DND-41 (cell line): ENCODE measurements at regions not wholly inside any gene's neighbourhood (a gene's known extent, or its start where the extent isn't known, plus 50 kb on each side); places are given as distances from the start of the nearest gene placed in this dataset.

Source experiments
- ATAC-seq: fragments of 200-7000 bp; cut with Tn5 transposase; 3 replicates; pipeline ENCODE4 v1.9.1; 2021; ENCODE audit warnings: low read depth; ENCODE audit not compliant: insufficient read depth
- DNase-seq: peaks from one replicate; pipeline ENCODE4 v3.0.0-alpha.2; 2020
- H2AFZ ChIP-seq: 2 replicates; pipeline ENCODE4 v1.6.0; 2012; ENCODE audit warnings: low read depth, low read length
- H3K27ac ChIP-seq: 2 replicates; pipeline ENCODE4 v1.5.1; 2012; ENCODE audit warnings: low read length, inconsistent platforms
- H3K27me3 ChIP-seq: fragments of 200-600 bp; sonication (generic); 2 replicates; pipeline ENCODE4 v1.6.0; 2012; ENCODE audit warnings: low read length, mild to moderate bottlenecking, inconsistent platforms; ENCODE audit not compliant: insufficient read depth, poor library complexity
- H3K36me3 ChIP-seq: 2 replicates; pipeline ENCODE4 v1.5.1; 2012; ENCODE audit warnings: low read length, inconsistent platforms; ENCODE audit not compliant: insufficient read depth
- H3K4me1 ChIP-seq: 2 replicates; pipeline ENCODE4 v1.5.1; 2012; ENCODE audit warnings: mild to moderate bottlenecking, low read length; ENCODE audit not compliant: insufficient read depth
- H3K4me2 ChIP-seq: 2 replicates; pipeline ENCODE4 v1.6.0; 2012; ENCODE audit warnings: mild to moderate bottlenecking, moderate library complexity, low read length, inconsistent platforms; ENCODE audit not compliant: insufficient read depth
- H3K4me3 ChIP-seq, 2 experiments: fragments of 200-600 bp in 1 of 2; shearing (Covaris generic) in 1 of 2; 2 replicates each; pipeline ENCODE4 v1.5.1; 2012 to 2016; ENCODE audit warnings: inconsistent platforms in 2 of 2, low read length in 2 of 2, mild to moderate bottlenecking in 2 of 2, low read depth in 1 of 2, moderate library complexity in 1 of 2
- H3K79me2 ChIP-seq: 2 replicates; pipeline ENCODE4 v1.6.0; 2012; ENCODE audit warnings: low read length, inconsistent platforms; ENCODE audit not compliant: insufficient read depth
- H3K9ac ChIP-seq: 2 replicates; pipeline ENCODE4 v1.6.0; 2012; ENCODE audit warnings: low read depth, mild to moderate bottlenecking, inconsistent platforms, low read length, moderate library complexity
- H3K9me3 ChIP-seq: 2 replicates; pipeline ENCODE4 v1.5.1; 2012; ENCODE audit warnings: low read length, moderate library complexity, mild to moderate bottlenecking, inconsistent platforms; ENCODE audit not compliant: insufficient read depth, severe bottlenecking
- H4K20me1 ChIP-seq: 2 replicates; pipeline ENCODE4 v1.6.0; 2012; ENCODE audit warnings: low read length; ENCODE audit not compliant: insufficient read depth
- EZH2 ChIP-seq: IDR thresholded peaks from 3 replicates; pipeline ENCODE4 v1.6.1; 2012; ENCODE audit warnings: borderline replicate concordance, low read depth, mild to moderate bottlenecking, moderate library complexity, low read length, inconsistent platforms; ENCODE audit not compliant: severe bottlenecking
- TF ChIP-seq, protein P1 (sequence below): IDR thresholded peaks from 2 replicates; pipeline ENCODE4 v1.5.1; 2012; ENCODE audit warnings: borderline replicate concordance, low read length, moderate library complexity, mild to moderate bottlenecking; ENCODE audit not compliant: poor library complexity, severe bottlenecking; ENCODE audit errors: extremely low read depth

DNA sequence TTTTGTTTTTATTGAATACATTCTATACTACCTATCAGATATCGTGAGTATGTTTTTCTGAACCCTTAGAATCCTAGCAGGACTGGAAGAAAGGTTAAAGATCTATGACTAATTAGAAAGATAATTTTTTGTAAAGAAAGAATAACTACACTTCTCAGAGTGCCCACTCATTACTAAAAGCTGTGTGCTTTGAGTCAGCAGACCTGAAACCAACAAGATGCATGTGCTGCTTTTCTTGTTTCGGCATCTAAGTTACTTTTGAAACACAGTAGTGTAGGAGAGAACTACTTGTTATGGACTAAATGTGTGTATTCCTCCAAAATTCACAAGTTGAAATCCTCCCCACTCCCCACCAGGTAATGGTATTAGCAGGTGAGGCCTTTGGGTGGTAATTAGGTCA is 127.8 kb upstream of the ESRRG start:
- ATAC-seq (no peak), DNase-seq (no peak)
- Histone ChIP-seq H3K27ac (no peak overlapping the region), H3K4me2 (no peak overlapping the region), H3K79me2 (no peaks in the 10 kb centered on the region), H3K27me3 (no peaks in the 10 kb centered on the region), H2AFZ (no peak overlapping the region), H3K9ac (no peak overlapping the region), H3K4me3 (no peak overlapping the region), H3K9me3 (no peaks in the 10 kb centered on the region), H4K20me1 (no peaks in the 10 kb centered on the region), H3K36me3 (no peaks in the 10 kb centered on the region), H3K4me1 (no peaks in the 10 kb centered on the region)
- TF ChIP-seq, protein P1, sequence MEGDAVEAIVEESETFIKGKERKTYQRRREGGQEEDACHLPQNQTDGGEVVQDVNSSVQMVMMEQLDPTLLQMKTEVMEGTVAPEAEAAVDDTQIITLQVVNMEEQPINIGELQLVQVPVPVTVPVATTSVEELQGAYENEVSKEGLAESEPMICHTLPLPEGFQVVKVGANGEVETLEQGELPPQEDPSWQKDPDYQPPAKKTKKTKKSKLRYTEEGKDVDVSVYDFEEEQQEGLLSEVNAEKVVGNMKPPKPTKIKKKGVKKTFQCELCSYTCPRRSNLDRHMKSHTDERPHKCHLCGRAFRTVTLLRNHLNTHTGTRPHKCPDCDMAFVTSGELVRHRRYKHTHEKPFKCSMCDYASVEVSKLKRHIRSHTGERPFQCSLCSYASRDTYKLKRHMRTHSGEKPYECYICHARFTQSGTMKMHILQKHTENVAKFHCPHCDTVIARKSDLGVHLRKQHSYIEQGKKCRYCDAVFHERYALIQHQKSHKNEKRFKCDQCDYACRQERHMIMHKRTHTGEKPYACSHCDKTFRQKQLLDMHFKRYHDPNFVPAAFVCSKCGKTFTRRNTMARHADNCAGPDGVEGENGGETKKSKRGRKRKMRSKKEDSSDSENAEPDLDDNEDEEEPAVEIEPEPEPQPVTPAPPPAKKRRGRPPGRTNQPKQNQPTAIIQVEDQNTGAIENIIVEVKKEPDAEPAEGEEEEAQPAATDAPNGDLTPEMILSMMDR, result no peak
- no peak for TF ChIP-seq EZH2

DNA sequence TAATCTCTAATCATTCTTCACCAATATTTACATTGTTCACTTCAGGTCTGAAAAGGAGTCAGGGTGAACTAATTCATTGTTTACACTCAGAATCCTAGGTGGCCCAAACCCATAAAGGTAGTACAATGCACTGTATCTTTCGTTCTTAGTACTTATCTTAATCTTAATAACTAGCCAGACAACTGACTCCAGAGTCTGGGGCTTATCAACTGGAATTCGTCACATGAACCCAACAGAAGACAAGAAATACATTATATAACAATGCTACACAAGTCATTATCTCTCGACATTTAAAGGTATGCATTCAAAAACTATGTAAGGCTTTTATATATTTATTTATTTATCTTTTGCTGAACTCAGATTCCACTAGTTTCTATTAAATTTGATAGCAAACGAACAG is 125.9 kb upstream of the ESRRG start:
- DNase-seq, result no peak
- no peak for ATAC-seq
- H3K9me3 ChIP-seq, result no peaks in the 10 kb centered on the region
- no peak overlapping the region for H2AFZ ChIP-seq
- no peaks in the 10 kb centered on the region for H3K4me1 ChIP-seq
- H3K79me2 ChIP-seq, result no peaks in the 10 kb centered on the region
- H3K27me3 ChIP-seq, result no peaks in the 10 kb centered on the region
- H3K9ac ChIP-seq, result no peak overlapping the region
- no peaks in the 10 kb centered on the region for H4K20me1 ChIP-seq
- TF ChIP-seq, protein P1, result no peak
- no peak for TF ChIP-seq EZH2
- H3K4me3 ChIP-seq, result no peak overlapping the region
- H3K27ac ChIP-seq, result no peak overlapping the region
- no peak overlapping the region for H3K4me2 ChIP-seq
- no peaks in the 10 kb centered on the region for H3K36me3 ChIP-seq

DNA sequence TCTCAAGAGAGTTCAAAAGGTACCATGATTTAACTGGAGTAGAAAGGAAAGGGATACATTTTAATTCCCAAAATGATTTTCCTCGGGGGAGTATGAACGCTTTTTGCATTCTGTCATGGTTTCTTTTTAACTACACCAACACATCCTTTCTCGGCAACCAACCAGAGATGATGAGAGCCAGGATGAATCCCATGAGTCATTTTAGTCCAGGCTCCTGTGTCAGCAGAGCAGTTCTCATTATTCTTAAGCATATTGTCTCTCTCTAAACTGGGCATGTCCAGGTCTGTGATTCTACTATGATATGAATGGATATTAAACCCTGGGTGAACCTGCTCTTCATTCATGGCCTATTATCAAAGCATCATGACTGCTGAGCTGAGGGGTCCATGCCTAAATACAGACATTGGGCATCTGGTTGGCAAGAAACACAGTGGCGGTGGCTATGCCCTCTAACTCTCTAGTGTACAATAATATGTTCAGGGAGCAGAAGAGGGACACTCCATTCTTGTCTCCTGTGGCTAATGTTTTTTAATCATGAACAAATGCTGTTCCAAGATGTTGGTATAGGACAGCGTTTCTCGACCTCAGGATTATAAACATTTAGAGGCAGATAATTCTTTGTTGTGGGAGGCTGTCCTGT is 124.3 kb upstream of the ESRRG start:
- Histone ChIP-seq H3K79me2 (no peaks in the 10 kb centered on the region), H2AFZ (no peak overlapping the region), H3K9me3 (no peaks in the 10 kb centered on the region), H3K4me1 (no peaks in the 10 kb centered on the region), H4K20me1 (no peaks in the 10 kb centered on the region), H3K4me3 (no peak overlapping the region), H3K27ac (no peak overlapping the region), H3K4me2 (no peak overlapping the region), H3K27me3 (no peaks in the 10 kb centered on the region), H3K9ac (no peak overlapping the region), H3K36me3 (no peaks in the 10 kb centered on the region)
- DNase-seq, result no peak
- no peak for TF ChIP-seq EZH2
- TF ChIP-seq, protein P1, result no peak
- no peak for ATAC-seq
